AG10803 (cell line): ENCODE measurements at regions not wholly inside any gene's neighbourhood (a gene's known extent, or its start where the extent isn't known, plus 50 kb on each side); places are given as distances from the start of the nearest gene placed in this dataset.
A peak's percentile ranks its signal among the peaks of the same experiment; 100 is the strongest.

Source experiments
- DNase-seq: peaks from one replicate; pipeline ENCODE4 v3.0.0; 2010; ENCODE audit warnings: low read depth
- H3K4me3 ChIP-seq: 2 replicates; pipeline ENCODE4 v1.5.1; 2011; ENCODE audit warnings: mild to moderate bottlenecking, low read length, control low read depth
- TF ChIP-seq, protein P1 (sequence below): conservative IDR thresholded peaks from 2 replicates; pipeline ENCODE4 v1.5.1; 2011; ENCODE audit warnings: mild to moderate bottlenecking, low read length, control low read depth, inconsistent platforms

DNA sequence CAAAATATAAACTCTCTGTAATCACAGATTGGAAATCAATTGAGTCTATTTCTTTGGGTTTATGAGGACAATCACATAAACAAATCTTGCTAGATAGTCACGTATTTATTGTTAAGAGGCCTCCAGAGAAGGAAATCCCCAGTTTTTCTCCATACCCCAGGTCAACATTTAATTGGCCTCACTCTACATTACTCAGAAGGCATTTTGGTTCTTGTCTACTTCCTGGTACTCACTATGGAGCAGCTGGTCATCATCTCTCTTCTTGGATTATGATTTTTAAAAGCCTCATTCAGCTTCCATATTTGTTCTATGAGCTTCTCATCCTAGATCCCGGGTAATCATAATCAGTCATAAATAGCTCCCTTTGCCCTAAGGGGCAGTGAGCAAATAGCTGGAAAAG lies 81.6 kb upstream of the LNX1 start:
- TF ChIP-seq, protein P1, sequence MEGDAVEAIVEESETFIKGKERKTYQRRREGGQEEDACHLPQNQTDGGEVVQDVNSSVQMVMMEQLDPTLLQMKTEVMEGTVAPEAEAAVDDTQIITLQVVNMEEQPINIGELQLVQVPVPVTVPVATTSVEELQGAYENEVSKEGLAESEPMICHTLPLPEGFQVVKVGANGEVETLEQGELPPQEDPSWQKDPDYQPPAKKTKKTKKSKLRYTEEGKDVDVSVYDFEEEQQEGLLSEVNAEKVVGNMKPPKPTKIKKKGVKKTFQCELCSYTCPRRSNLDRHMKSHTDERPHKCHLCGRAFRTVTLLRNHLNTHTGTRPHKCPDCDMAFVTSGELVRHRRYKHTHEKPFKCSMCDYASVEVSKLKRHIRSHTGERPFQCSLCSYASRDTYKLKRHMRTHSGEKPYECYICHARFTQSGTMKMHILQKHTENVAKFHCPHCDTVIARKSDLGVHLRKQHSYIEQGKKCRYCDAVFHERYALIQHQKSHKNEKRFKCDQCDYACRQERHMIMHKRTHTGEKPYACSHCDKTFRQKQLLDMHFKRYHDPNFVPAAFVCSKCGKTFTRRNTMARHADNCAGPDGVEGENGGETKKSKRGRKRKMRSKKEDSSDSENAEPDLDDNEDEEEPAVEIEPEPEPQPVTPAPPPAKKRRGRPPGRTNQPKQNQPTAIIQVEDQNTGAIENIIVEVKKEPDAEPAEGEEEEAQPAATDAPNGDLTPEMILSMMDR, result no peak
- no peak for DNase-seq
- no peak overlapping the region for H3K4me3 ChIP-seq

DNA sequence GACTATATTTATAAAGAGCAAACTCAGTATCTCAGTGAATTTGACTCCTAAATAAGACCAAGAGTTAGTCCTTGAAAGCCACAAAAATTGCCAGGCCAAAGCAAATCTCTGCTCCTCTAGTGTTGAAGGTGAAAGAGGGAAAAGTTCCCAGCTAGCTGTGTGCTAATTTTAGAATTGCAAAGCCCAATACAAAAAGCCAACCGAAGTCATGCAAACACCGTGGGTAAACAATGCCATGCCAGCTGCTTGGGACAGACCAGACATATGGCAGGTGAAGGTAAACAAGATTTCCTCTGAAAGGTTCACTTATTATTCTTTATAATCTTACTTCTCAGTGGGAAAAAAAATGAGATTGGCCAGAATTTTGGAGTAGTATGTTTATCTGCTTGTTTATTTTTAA lies 80.5 kb upstream of the LNX1 start:
- no peak overlapping the region for H3K4me3 ChIP-seq
- TF ChIP-seq, protein P1, result no peak
- no peak for DNase-seq

DNA sequence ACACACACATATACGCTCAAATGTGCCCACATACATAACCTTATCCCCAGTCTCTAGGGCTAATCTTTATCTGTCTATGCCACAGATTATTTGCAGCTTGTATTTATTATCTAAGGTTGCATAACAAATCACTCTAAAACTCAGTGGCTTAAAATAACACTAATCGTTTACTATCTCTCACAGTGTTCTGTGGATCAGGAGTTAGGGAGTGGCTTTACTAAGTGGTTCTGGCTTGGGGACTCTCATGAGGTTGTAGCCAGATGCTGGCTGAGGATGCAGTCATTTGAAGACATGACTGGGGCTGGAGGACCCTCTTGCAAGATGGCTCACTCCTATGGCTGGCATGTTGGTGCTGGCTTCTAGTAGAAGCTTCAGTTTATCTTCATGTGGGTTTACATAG lies 68.5 kb upstream of the LNX1 start:
- TF ChIP-seq, protein P1, result no peak
- no peak for DNase-seq
- no peak overlapping the region for H3K4me3 ChIP-seq

DNA sequence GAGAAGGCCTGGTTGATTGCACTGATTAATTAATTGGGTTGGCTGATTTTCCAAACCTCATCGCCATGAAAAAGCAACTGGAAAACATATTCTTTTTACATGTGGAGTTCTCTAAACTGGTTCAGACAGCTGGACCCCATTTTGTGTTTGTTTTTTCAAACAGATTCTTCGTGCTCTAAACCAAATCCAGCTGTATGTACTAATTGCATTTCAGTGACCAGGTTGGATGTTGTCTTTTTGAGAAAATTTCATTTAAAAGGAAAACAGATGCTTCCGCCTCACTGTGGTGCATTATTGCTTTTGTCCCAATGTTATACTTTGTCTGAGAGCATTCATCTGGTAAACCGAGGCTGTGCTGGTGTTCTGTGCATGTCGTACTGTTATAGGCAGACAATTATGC lies 67.8 kb upstream of the LNX1 start:
- no peak overlapping the region for H3K4me3 ChIP-seq
- TF ChIP-seq, protein P1, result no peak
- DNase-seq, result no peak

DNA sequence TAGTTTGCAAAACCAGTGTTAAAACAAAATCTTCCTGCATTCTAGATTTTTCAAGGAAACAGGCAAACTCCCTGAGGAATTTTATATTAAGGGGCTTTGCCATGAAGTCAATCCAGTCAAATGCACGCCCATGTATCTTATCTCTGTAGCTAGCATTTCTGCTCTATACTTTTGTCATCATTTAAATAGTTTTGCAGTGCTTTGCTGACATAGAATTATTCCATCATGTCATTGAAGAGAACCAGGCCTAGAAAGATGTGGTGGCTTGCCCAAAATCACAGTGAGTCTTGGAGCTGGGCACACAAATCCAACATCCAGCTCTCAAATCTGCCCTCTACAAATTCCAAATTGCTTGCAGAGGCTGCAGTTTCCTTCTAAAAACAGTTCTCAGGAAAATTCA lies 66.7 kb upstream of the LNX1 start:
- no peak for DNase-seq
- no peak overlapping the region for H3K4me3 ChIP-seq
- TF ChIP-seq, protein P1, result no peak

DNA sequence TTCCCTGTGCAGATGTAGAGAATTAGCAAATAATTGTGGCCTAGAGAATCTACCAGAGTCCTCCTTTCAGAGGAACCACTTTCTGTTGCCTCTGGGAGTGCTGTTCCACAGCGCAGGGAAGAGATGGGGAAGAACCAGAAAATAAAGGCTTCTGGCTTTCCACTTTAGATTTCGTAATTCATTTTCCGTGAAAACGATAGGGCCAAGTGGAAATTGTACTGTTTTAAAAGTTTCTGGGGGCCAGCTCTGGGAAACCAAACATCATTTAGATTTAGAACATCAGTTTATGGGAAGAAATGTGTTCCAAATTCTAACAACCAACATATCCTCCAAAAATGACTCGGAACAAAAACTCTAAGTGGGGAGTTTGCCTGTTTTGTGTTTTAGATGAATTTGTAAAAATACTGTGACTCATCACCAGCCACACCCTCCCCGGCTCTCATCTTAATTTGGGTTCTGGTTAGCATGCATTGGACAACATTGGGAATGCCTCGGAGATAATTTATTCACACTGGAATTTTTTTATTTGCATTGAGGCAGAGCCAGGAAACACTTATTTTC lies 65.2 kb upstream of the LNX1 start:
- TF ChIP-seq, protein P1, result peak; percentile 93
- H3K4me3 ChIP-seq, result peak overlapping the region; percentile 31
- DNase-seq, result peak; percentile 85

DNA sequence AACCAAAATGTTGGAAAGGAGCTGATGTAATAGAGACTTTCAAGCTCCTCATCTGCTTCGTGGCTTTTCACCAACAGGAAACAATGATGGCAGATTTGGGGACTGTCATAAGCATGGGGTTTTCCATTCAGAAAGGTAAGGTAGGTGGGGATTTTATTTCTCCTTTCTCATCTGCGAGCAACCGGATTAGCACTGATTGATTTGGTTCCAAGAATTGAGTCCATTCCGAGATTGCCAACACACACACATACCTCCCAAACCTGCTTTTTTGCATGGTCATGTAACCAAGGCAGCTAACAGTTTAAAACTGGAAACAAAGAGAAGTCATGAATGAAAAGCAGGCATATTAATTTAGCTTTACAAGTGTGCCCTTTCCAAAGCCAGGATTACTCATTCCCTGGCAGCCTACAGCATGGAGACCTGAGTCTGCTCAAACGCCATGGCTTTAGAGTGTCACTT lies 63.0 kb upstream of the LNX1 start:
- TF ChIP-seq, protein P1, result no peak
- peak; percentile 85 for DNase-seq

More for the DNA sequence above, 63.0 kb upstream of the LNX1 start:
- H3K4me3 ChIP-seq, result no peak overlapping the region
